Activated CD8-positive, alpha-beta T cell treated with anti-CD3 and anti-CD28 coated beads for 36 hours (primary cell): ENCODE measurements at regions not wholly inside any gene's neighbourhood (a gene's known extent, or its start where the extent isn't known, plus 50 kb on each side); places are given as distances from the start of the nearest gene placed in this dataset.

Experiments used
- ATAC-seq: fragments of 200-7000 bp; cut with Tn5 transposase; one replicate; pipeline ENCODE4 v1.10.0; 2021; ENCODE audit warnings: mild to moderate bottlenecking, moderate library complexity
- CTCF ChIA-PET: fragments of 350-600 bp; sonication (Branson Sonifier 250); formaldehyde crosslinking; loops from one replicate; lab custom pipeline; 2021; ENCODE audit warnings: antibody characterized with exemption; lab: Charles Lee
- POLR2A ChIA-PET: fragments of 350-600 bp; sonication (Branson Sonifier 250); formaldehyde crosslinking; loops from one replicate; lab custom pipeline; 2021; ENCODE audit warnings: antibody characterized with exemption; lab: Charles Lee
- DNase-seq: peaks from one replicate; pipeline ENCODE4 v3.0.0-alpha.2; 2020
- H3K27ac Mint-ChIP-seq: one replicate; pipeline ENCODE4 v1.8.0; 2021; ENCODE audit warnings: mild to moderate bottlenecking, mixed read lengths
- H3K27me3 Mint-ChIP-seq: one replicate; pipeline ENCODE4 v1.8.0; 2021; ENCODE audit warnings: mixed read lengths
- H3K36me3 Mint-ChIP-seq: one replicate; pipeline ENCODE4 v1.8.0; 2021; ENCODE audit warnings: low read depth, mixed read lengths
- H3K4me1 Mint-ChIP-seq: one replicate; pipeline ENCODE4 v1.8.0; 2021; ENCODE audit warnings: low read depth, mixed read lengths
- H3K4me3 Mint-ChIP-seq: one replicate; pipeline ENCODE4 v1.8.0; 2021; ENCODE audit warnings: mild to moderate bottlenecking, moderate library complexity, mixed read lengths
- H3K9me3 Mint-ChIP-seq: one replicate; pipeline ENCODE4 v1.8.0; 2021; ENCODE audit warnings: mixed read lengths
- intact Hi-C: fragments of 100-400 bp; cut with micrococcal nuclease; formaldehyde crosslinking; loops from one replicate; pipeline ENCODE4 v1.10.0; 2022
- TF ChIP-seq, protein P1 (sequence below): fragments of 200-600 bp; IDR thresholded peaks from one replicate; pipeline ENCODE4 v1.8.0; 2022; ENCODE audit warnings: antibody characterized with exemption, mild to moderate bottlenecking

DNA sequence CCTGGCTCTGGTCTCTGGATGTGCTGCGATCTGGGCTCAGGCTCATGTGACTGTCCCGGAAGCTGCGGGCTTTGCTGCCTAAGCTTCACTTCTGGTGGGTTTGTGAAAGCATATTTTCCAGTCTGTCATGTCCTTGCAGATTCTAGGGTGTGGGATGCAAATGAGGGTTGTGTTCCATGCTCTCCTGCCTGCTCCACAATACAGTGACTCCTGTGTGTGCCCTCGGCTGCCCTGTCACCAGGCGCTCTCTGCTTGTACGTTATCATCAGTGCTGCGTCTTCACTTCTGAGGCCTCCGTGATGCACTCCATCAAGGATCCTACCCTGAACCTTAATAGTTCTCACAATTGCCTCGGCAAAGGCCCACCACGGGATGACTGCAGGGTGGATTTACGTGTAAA, 84.2 kb downstream of the TTLL2 start:
- ChIA-PET POLR2A (no interaction called here), CTCF (no interaction called here)
- DNase-seq: no peak
- TF ChIP-seq, protein P1, sequence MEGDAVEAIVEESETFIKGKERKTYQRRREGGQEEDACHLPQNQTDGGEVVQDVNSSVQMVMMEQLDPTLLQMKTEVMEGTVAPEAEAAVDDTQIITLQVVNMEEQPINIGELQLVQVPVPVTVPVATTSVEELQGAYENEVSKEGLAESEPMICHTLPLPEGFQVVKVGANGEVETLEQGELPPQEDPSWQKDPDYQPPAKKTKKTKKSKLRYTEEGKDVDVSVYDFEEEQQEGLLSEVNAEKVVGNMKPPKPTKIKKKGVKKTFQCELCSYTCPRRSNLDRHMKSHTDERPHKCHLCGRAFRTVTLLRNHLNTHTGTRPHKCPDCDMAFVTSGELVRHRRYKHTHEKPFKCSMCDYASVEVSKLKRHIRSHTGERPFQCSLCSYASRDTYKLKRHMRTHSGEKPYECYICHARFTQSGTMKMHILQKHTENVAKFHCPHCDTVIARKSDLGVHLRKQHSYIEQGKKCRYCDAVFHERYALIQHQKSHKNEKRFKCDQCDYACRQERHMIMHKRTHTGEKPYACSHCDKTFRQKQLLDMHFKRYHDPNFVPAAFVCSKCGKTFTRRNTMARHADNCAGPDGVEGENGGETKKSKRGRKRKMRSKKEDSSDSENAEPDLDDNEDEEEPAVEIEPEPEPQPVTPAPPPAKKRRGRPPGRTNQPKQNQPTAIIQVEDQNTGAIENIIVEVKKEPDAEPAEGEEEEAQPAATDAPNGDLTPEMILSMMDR: no peak
- H3K36me3 Mint-ChIP-seq: no peaks in the 10 kb centered on the region
- no peak for ATAC-seq
- intact Hi-C loops: no loop called here
- no peaks in the 10 kb centered on the region for H3K4me1 Mint-ChIP-seq
- no peaks in the 10 kb centered on the region for H3K9me3 Mint-ChIP-seq
- no peak overlapping the region for H3K4me3 Mint-ChIP-seq
- H3K27ac Mint-ChIP-seq: no peak overlapping the region
- H3K27me3 Mint-ChIP-seq: peaks cover 4% of the 10 kb centered on the region

DNA sequence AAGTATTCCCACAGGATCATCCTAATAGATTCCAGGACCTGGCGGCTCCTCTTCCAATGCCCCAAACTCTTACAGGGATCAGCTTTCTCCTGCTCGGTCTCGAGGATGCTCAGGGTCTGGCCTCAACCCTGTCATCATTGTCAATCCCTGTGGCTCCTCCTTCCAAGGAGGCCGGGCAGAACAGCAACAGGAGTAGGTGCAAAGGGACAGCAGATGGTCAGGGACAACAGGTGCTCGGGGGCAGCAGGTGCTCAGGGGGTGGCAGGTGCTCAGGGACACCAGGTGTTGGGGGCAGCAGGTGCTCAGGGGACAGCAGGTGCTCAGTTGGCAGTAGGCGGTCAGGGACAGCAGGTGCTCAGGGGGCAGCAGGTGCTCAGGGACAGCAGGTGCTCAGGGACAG, 84.8 kb downstream of the TTLL2 start:
- ChIA-PET POLR2A (no interaction called here), CTCF (no interaction called here)
- no peaks in the 10 kb centered on the region for H3K9me3 Mint-ChIP-seq
- TF ChIP-seq, protein P1: no peak
- no peak for ATAC-seq
- H3K36me3 Mint-ChIP-seq: no peaks in the 10 kb centered on the region
- no peak overlapping the region for H3K27ac Mint-ChIP-seq
- no peaks in the 10 kb centered on the region for H3K4me1 Mint-ChIP-seq
- DNase-seq: no peak
- no peak overlapping the region for H3K4me3 Mint-ChIP-seq
- peaks cover 4% of the 10 kb centered on the region for H3K27me3 Mint-ChIP-seq
- intact Hi-C loops: no loop called here

DNA sequence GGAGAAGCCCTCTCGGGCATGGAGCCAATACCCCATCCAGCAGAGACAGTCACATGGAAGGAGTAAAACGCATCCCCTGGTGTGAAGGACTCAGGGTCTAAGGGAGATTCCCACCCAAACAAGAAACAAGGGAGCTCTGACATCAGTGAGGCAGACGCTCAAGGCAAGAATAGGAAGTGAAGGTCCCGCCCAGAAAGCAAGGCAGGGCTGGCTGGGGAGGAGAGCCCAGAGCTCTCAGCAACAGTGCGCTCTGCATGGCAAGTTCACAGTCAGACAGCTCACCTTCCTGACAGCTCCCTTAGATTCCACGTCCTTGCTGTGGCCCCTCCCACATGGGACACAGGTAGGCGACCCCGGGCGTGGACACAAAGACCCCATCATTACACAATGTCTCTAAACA, 85.6 kb downstream of the TTLL2 start:
- Mint-ChIP-seq H3K4me1 (no peaks in the 10 kb centered on the region), H3K4me3 (no peak overlapping the region), H3K27me3 (peaks cover 2% of the 10 kb centered on the region), H3K36me3 (no peaks in the 10 kb centered on the region), H3K9me3 (no peaks in the 10 kb centered on the region), H3K27ac (no peak overlapping the region)
- TF ChIP-seq, protein P1: no peak
- no peak for DNase-seq
- ChIA-PET CTCF (no interaction called here), POLR2A (no interaction called here)
- ATAC-seq: no peak
- intact Hi-C loops: no loop called here

DNA sequence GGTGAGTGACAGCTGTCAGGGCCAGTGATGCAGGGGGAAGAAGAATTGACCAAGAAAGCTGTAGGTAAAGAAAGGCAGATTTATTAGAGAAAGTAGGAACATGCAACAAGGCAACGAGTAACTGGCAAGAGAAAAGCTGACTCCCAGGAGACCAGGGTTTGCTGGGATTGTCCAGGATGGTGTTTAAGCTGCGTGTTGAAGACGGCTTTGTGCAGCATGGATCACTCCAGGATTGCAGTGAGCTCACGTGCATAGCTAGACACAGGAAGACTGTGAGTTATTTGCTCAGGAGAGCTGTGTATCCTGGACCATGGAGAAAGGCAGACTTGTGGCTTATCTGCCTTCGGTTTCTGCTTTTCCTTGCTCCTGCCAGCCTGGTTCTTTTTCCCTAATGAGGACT, 87.6 kb downstream of the TTLL2 start:
- DNase-seq: no peak
- POLR2A ChIA-PET: no interaction called here
- no peaks in the 10 kb centered on the region for H3K36me3 Mint-ChIP-seq
- intact Hi-C loops: no loop called here
- no peaks in the 10 kb centered on the region for H3K9me3 Mint-ChIP-seq
- no peak overlapping the region for H3K4me3 Mint-ChIP-seq
- no peaks in the 10 kb centered on the region for H3K4me1 Mint-ChIP-seq
- CTCF ChIA-PET: no interaction called here
- H3K27me3 Mint-ChIP-seq: peaks cover 3% of the 10 kb centered on the region
- H3K27ac Mint-ChIP-seq: no peak overlapping the region
- TF ChIP-seq, protein P1: no peak
- ATAC-seq: no peak

DNA sequence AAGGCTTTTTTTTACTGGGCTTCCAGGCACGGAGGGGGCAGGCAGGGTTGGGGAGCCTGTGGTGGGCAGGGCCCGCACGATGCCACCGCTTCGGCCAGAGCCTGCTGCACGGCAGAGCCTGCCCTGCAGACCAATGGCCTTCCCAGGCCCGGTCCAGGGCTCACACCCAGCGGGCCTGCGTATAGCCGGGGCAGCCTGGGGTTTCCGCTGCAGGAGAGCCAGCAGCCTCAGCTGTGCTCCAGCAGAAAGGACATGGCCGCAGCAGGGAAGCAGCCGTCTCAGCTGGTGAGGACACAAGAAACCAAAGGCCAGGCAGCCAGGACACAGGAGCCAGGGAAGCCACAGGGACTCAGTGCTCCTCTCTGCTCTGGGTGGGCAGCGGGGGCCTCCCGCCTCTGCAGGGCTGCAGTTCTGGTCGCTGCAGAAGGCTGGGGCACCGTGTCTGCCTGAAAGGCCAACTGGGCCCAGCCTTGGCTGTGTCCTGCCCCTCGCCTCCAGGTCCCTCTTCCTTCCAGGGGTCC, 90.6 kb downstream of the TTLL2 start:
- H3K9me3 Mint-ChIP-seq: no peaks in the 10 kb centered on the region
- H3K4me1 Mint-ChIP-seq: no peaks in the 10 kb centered on the region
- H3K27ac Mint-ChIP-seq: no peak overlapping the region
- H3K27me3 Mint-ChIP-seq: peaks cover 10% of the 10 kb centered on the region
- no peak for DNase-seq
- intact Hi-C loops: no loop called here
- H3K36me3 Mint-ChIP-seq: no peaks in the 10 kb centered on the region
- TF ChIP-seq, protein P1: no peak
- no peak overlapping the region for H3K4me3 Mint-ChIP-seq
- ChIA-PET POLR2A (no interaction called here), CTCF (no interaction called here)
- ATAC-seq: no peak
